Keratinocyte (primary cell): ENCODE measurements at regions not wholly inside any gene's neighbourhood (a gene's known extent, or its start where the extent isn't known, plus 50 kb on each side); places are given as distances from the start of the nearest gene placed in this dataset.

Source experiments
- EZH2 ChIP-seq: IDR thresholded peaks from one replicate; pipeline ENCODE4 v1.6.1; 2012; ENCODE audit warnings: inconsistent platforms, mild to moderate bottlenecking, low read length, moderate library complexity
- TF ChIP-seq, protein P1 (sequence below), 3 experiments: IDR thresholded peaks in 1 of 3; conservative IDR thresholded peaks in 1 of 3; optimal IDR thresholded peaks in 1 of 3; 2 replicates in 2 of 3; 3 replicates in 1 of 3; pipeline versions ENCODE3 to v1.5.1; 2011; ENCODE audit warnings: low read length in 3 of 3, mild to moderate bottlenecking in 3 of 3, moderate library complexity in 2 of 3, control low read depth in 1 of 3, inconsistent platforms in 1 of 3; ENCODE audit not compliant: insufficient read depth in 2 of 3; ENCODE audit errors: extremely low read depth in 1 of 3

GRCh38 chr7:153170287-153170686, 410.7 kb downstream of the ACTR3B start:
- TF ChIP-seq, protein P1, sequence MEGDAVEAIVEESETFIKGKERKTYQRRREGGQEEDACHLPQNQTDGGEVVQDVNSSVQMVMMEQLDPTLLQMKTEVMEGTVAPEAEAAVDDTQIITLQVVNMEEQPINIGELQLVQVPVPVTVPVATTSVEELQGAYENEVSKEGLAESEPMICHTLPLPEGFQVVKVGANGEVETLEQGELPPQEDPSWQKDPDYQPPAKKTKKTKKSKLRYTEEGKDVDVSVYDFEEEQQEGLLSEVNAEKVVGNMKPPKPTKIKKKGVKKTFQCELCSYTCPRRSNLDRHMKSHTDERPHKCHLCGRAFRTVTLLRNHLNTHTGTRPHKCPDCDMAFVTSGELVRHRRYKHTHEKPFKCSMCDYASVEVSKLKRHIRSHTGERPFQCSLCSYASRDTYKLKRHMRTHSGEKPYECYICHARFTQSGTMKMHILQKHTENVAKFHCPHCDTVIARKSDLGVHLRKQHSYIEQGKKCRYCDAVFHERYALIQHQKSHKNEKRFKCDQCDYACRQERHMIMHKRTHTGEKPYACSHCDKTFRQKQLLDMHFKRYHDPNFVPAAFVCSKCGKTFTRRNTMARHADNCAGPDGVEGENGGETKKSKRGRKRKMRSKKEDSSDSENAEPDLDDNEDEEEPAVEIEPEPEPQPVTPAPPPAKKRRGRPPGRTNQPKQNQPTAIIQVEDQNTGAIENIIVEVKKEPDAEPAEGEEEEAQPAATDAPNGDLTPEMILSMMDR (optimal IDR thresholded peaks at IDR 0.05 in 1 of 3, IDR thresholded peaks at IDR 0.05 in 1 of 3, conservative IDR thresholded peaks at IDR 0.05 in 1 of 3; ENCODE audit: extremely low read depth in 1 of 3, insufficient read depth in 2 of 3, low read length in 3 of 3) = no peak
- TF ChIP-seq EZH2 = no peak
